ENCODE measurements at regions not wholly inside any gene's neighbourhood (a gene's known extent, or its start where the extent isn't known, plus 50 kb on each side); places are given as distances from the start of the nearest gene placed in this dataset.

DNA sequence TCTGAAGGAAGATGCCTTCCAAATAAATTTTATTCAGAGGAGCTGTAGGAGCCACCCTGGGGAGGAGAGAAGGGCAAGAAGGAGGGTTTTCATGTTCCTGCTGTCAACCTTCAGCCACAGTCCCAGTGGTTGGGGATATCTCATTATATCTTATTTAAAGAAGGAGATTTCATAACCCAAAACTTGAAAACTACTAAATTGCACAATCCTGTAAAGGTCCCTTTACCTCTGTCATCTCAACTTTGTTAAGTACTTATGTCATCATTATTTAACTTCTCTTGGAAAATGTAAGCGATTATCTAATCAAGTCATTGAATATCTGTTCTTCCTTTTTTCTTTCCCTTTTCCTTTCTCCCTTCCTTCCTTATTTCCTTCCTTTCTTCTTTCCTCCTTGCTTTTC lies 794.5 kb upstream of the IGFBP3 start:
- H3K9me3 ChIP-seq = no peaks in the 10 kb centered on the region
- H3K4me1 ChIP-seq = peaks cover 5% of the 10 kb centered on the region
- no peaks in the 10 kb centered on the region for H3K27me3 ChIP-seq
- DNase-seq (ENCODE audit: extremely low spot score in 2 of 2) = no peak
- intact Hi-C loops (cut with DNase I) = no loop called here
- no peaks in the 10 kb centered on the region for H3K36me3 ChIP-seq
- H3K4me3 ChIP-seq = no peak overlapping the region
- no peak overlapping the region for H3K27ac ChIP-seq
- TF ChIP-seq, protein P1, sequence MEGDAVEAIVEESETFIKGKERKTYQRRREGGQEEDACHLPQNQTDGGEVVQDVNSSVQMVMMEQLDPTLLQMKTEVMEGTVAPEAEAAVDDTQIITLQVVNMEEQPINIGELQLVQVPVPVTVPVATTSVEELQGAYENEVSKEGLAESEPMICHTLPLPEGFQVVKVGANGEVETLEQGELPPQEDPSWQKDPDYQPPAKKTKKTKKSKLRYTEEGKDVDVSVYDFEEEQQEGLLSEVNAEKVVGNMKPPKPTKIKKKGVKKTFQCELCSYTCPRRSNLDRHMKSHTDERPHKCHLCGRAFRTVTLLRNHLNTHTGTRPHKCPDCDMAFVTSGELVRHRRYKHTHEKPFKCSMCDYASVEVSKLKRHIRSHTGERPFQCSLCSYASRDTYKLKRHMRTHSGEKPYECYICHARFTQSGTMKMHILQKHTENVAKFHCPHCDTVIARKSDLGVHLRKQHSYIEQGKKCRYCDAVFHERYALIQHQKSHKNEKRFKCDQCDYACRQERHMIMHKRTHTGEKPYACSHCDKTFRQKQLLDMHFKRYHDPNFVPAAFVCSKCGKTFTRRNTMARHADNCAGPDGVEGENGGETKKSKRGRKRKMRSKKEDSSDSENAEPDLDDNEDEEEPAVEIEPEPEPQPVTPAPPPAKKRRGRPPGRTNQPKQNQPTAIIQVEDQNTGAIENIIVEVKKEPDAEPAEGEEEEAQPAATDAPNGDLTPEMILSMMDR (IDR thresholded peaks at IDR 0.05) = no peak
- TF ChIP-seq POLR2A (IDR thresholded peaks at IDR 0.05) (no peak), POLR2AphosphoS5 (IDR thresholded peaks at IDR 0.05; ENCODE audit: insufficient read depth in 1 of 2, low read depth in 1 of 2) (no peak)

DNA sequence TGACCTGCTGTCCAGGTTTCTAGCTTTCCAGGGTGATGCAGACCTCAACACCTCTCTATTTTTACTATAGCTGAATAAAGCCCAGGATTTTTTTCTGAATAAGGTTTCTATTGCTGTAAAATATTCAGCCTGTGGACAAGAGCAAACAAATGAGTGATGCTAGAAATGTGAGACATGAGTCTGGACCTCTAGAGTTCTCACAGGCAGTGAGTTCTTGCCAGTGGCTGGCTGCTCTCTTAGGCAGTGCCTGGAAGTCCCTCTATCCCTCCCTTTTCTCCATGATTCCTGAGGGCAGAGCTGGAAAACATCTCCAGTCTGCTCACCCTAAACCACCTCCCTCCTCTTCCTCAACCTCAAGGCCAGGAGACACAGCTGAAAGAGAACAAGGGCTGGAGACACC lies 793.8 kb upstream of the IGFBP3 start:
- Histone ChIP-seq H3K4me1 (peaks cover 5% of the 10 kb centered on the region), H3K27ac (no peak overlapping the region)

DNA sequence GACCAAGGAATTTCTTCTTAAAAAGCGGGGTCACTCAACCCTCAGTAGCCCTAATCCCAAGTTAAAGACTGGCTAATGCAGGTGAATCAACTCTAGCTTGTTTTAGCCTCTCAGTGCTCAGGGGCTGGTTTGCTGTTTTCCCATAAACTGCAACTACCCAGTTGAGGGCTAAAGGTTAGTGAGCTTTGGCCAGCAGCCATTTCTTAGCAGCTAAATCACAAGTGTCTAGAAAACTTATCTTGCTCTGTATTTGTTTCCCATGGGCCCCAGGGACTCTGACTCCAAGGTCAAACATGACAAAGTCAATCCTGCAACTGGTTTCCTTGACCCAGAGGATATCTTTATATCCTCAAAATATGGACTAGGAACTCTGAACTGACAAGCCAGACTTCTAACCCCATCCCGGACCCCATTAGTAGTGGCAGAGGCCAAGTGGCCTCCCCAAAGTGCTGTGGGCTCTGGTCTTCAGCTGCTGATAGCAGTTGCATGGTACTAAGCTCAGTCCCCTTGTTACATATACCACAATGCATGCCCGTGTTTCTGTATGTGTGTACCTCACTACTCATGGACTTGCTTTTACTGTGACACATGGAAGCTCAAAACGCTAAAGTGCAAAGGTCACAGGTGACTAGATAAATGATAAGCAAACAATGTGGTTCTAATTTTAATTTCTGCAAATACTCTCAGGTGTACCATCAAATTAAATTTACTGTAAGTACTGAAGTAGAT lies 793.0 kb upstream of the IGFBP3 start:
- Histone ChIP-seq H3K27me3 (no peaks in the 10 kb centered on the region), H3K9me3 (no peaks in the 10 kb centered on the region), H3K27ac (no peak overlapping the region), H3K36me3 (no peaks in the 10 kb centered on the region), H3K4me1 (peaks cover 5% of the 10 kb centered on the region), H3K4me3 (no peak overlapping the region)
- no peak for DNase-seq (ENCODE audit: extremely low spot score in 2 of 2)
- no peak for TF ChIP-seq POLR2A (IDR thresholded peaks at IDR 0.05)
- TF ChIP-seq POLR2AphosphoS5 (IDR thresholded peaks at IDR 0.05; ENCODE audit: insufficient read depth in 1 of 2, low read depth in 1 of 2) = no peak
- TF ChIP-seq, protein P1 (IDR thresholded peaks at IDR 0.05) = no peak
- intact Hi-C loops (cut with DNase I) = no loop called here

More for the DNA sequence above, 793.8 kb upstream of the IGFBP3 start:
- no peak for DNase-seq (ENCODE audit: extremely low spot score in 2 of 2)
- H3K36me3 ChIP-seq = no peaks in the 10 kb centered on the region
- no peaks in the 10 kb centered on the region for H3K9me3 ChIP-seq
- intact Hi-C loops (cut with DNase I) = no loop called here
- no peak overlapping the region for H3K4me3 ChIP-seq
- no peaks in the 10 kb centered on the region for H3K27me3 ChIP-seq
- TF ChIP-seq POLR2A (IDR thresholded peaks at IDR 0.05) (no peak), POLR2AphosphoS5 (IDR thresholded peaks at IDR 0.05; ENCODE audit: insufficient read depth in 1 of 2, low read depth in 1 of 2) (no peak)
- TF ChIP-seq, protein P1 (IDR thresholded peaks at IDR 0.05) = no peak

DNA sequence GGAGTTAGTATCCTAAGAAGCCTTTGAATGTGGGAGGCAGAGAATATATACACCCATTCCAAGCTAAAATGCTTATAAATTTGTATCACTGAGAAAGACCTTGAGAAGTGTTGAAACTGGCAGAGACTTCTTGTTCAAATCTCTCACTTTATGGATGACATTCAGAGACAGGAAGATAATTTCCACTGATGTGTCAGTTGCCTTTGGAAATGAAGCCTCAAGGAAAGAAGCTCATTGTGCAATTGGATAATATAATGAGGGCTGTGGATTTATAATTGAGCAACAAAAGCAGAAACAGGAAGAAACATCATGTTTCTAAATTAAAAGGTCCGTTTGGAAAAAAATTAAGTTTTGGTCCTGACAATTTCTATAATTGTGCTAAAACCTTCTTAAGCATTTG lies 789.9 kb upstream of the IGFBP3 start:
- intact Hi-C loops (cut with DNase I) = no loop called here
- TF ChIP-seq POLR2AphosphoS5 (IDR thresholded peaks at IDR 0.05; ENCODE audit: insufficient read depth in 1 of 2, low read depth in 1 of 2) (no peak), POLR2A (IDR thresholded peaks at IDR 0.05) (no peak)
- TF ChIP-seq, protein P1 (IDR thresholded peaks at IDR 0.05) = no peak
- Histone ChIP-seq H3K27me3 (no peaks in the 10 kb centered on the region), H3K27ac (no peak overlapping the region), H3K9me3 (no peaks in the 10 kb centered on the region), H3K36me3 (no peaks in the 10 kb centered on the region), H3K4me1 (peaks cover 5% of the 10 kb centered on the region), H3K4me3 (no peak overlapping the region)
- DNase-seq (ENCODE audit: extremely low spot score in 2 of 2) = no peak

DNA sequence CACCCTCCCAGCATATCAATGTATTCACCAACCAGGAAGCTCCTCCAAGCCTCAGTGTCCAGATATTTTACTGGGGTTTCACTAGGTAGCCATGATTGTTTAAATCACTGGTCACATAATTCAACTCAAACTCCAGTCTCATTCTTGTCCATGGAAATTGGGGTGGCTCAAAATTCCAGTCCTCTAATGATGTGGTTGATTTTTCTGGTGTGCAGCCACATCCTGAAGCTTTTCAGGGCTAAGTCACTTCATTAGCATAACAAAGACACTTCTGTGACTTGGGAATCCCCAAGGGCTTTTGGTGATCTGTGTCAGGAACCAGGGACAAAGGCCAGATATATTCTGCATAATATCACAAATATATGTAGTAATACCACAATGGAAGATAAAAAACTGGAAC lies 786.9 kb upstream of the IGFBP3 start:
- intact Hi-C loops (cut with DNase I) = no loop called here
- H3K4me3 ChIP-seq = no peak overlapping the region
- H3K27ac ChIP-seq = no peak overlapping the region
- H3K9me3 ChIP-seq = no peaks in the 10 kb centered on the region
- H3K36me3 ChIP-seq = no peaks in the 10 kb centered on the region
- TF ChIP-seq POLR2A (IDR thresholded peaks at IDR 0.05) (no peak), POLR2AphosphoS5 (IDR thresholded peaks at IDR 0.05; ENCODE audit: insufficient read depth in 1 of 2, low read depth in 1 of 2) (no peak)
- TF ChIP-seq, protein P1 (IDR thresholded peaks at IDR 0.05) = no peak
- no peaks in the 10 kb centered on the region for H3K27me3 ChIP-seq
- no peaks in the 10 kb centered on the region for H3K4me1 ChIP-seq
- DNase-seq (ENCODE audit: extremely low spot score in 2 of 2) = no peak
